GM18867 (cell line): ENCODE measurements at regions not wholly inside any gene's neighbourhood (a gene's known extent, or its start where the extent isn't known, plus 50 kb on each side); places are given as distances from the start of the nearest gene placed in this dataset.
A peak's percentile ranks its signal among the peaks of the same experiment; 100 is the strongest.
"Not testable (repeated sequence)": the region's sequence is repeated elsewhere in the genome, so short reads cannot be mapped to it uniquely, and the experiment has no call there.

Source experiments
- ATAC-seq: cut with Tn5 transposase; IDR thresholded peaks from one replicate; pipeline ENCODE4 v1.9.1; 2021; ENCODE audit warnings: mild to moderate bottlenecking, moderate library complexity; ENCODE audit not compliant: unreplicated experiment

DNA sequence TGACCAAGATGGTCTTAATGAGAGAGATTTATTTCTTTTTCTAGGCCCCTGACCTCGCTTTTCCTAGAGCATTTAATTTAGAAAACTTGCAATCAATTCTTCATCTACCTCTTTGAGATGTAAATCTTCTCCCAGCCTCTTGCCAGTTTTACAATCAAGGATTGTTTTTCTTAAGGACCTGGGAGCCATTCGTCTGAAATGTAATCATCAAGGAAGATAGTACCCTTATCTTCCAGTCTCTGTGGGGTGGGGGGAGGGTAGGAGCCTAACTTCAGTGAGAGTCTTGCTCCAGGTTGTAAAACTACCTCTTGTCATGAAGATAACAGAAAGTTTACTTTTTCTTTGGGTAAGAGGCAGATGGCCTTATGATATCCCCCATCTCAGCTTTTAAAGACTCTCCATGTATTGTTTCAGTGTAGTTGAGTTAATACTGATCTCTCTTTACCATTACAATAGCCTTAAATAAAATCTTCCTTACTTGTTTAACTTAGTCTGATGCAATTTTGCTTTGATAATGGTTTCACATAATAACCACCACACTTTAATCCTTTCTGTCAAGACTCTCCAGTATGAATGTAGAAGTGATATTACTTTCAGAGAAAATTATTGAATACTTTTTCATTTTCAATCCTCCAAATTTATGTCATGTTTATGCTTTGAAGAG, 110.2 kb upstream of the CPHXL start:
- ATAC-seq = no peak

DNA sequence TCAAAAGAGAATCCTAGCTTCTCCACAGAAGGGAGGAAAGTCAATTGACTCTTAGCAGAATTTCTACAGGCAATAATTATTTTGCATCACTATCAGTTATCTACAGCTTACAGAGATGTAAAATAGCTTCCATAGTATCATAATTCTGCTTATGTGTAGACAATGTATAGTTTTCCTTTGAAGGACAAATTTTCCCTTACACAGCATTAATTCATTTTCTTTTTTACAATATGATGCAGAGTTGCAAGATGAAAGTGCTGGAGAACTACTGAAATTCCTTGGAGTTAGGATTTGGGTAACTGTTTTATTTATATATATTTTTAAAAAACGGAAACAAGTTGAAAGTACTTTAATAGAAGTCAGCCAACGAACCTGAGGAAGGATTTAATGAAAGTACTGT, 111.0 kb upstream of the CPHXL start:
- ATAC-seq = no peak

DNA sequence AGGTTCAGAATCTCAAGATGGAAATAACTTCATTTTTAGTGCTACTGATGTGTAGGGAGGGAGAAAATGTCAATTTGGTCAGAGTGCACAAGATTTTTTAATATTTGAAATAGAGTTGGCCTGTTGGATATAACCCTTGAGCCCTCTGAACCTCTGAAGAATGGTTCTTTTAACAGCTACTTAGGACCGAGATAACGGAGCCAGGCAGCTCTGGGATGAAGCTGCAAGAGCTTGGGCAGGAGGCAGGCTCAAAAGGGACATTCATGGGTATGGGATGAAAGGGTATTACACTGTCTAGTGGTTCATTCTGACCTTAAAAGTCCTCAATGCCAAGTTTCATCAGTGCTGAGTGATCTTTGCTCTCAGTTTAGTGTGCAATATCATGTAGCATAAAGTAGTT, 111.4 kb upstream of the CPHXL start:
- no peak for ATAC-seq

DNA sequence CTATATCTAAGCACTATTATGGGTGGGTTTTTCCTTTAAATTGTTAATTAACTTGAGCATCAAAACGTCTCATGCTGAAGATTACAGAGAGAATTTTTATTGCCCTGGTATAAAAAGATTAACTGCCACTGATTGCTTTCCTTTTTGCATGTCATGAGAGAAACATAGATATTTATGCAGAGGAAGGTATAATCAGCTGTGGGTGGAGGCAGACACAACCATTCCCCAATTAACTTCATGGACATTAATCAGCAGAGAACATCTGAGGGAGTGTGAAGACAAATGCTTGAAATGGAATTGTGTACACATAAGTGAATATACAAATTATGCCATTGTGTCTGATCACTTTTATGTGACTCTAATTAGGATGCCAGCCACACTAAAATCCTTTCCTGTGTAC, 115.2 kb upstream of the CPHXL start:
- no peak for ATAC-seq

DNA sequence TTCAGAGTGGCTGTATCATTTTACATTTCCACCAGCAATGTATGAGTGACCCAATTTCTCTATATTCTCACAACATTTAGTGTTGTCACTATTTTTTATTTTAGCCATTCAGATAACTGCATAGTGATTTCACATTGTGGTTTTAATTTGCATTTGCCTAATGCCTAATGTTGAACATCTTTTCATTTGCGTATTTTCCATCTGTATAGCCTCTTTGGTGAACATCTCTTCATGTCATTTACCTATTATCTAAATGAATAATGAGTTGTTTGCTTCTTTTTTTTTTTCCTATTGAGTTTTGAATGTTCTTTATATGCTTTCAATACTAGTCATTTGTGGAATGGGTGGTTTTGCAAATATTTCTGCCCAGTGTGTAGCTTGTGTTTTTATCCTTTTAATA, 120.9 kb upstream of the CPHXL start:
- ATAC-seq = no peak

DNA sequence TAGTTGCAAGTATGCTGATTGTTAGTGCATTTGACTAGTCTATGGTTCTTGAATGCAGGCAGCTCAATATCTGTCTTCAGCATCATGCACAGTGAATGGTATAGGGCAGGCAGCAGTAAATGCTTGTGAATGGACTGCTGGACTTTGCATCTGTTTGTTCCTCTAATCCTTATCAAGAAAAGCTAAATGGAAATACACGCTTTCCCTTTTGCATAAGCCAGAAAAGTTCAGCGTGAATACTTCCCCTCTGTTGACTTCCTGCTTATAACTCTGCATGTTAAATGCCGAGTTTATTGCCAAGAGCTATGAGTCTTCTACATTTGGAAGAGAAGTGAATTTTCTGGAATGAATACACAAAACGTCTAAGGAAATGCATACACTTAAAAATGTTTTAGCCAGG, 127.9 kb upstream of the CPHXL start:
- ATAC-seq = no peak

DNA sequence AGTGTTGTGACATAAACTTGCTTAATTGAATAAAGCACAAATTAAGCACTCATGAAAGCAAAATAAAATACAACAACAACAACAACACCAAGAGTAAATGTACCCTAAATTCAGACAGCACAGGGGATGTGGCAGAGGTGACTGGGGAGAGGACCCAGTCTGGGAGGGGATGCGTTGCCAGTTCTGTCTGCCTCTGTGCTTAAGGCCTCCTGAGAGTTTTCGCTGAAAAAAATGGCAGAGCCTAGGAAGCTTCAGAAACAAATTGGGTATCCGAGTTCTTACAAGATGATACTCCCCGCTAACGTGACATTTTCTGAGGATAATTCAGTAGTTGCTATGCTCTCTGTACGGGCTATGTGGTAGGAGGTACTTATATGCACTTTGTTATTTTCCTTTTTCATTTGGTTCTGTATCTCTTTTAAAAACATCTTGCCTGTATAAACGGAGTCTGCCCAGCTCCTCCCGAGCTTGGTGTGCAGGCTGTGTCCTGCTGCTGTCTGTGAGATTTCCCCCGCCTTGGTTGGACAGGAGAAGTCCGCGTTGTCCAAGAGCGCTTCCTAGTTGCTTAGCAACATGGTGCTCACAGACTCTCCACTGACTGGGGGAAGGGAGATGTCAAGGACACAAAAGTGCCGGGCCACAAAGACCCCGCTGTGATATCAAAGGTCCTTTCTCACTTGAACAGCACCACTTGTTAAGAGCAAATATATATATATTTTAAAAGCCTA, 134.2 kb upstream of the CPHXL start:
- no peak for ATAC-seq

DNA sequence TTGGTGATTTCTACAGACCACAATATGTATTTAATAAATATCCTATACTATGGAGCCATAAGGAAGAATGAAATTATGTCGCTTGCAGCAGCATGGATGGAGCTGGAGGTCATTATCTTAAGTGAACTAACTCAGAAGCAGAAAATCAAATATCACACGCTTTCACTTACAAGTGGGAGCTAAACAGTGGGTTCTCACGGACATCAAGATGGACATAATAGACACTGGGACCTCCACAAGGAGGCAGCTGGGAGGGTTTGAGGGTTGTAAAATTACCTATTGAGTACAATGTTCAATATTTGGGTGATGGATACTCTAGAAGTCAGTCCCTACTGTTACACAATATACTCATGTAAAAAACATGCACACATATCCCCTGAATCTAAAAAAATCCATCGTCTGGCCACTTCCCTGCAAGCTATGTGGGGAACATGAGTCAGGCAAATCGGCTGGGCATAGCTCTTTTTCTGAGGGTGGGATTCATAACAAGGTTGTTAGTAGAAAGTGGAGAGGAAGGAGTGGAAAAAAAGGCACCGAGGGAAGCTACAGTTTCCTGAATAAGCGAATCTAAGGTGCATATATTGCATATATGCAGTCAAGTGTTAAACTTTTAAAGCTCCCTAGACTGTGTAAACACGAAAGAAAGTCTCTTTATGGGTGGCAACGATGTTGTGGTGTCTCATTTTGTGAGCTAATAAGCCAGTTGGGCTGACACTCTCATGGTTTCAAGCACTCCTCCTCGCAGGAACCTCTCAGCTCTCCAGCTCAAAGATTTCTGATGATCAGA, 135.2 kb upstream of the CPHXL start:
- no peak for ATAC-seq

DNA sequence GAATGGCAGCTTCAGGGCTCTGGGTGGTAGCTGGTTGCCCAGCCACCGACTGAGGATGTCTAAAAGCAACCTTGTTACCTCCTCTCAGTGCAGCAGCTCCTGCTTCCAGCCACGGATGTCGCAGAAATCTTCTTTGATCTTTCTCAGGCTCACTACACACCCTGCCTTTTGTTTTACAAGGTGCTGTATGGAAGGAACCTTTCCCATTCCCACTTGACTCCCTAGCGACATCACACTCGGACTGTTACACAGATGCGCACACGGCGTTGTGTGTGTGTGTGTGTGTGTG, 135.8 kb upstream of the CPHXL start:
- no peak for ATAC-seq

DNA sequence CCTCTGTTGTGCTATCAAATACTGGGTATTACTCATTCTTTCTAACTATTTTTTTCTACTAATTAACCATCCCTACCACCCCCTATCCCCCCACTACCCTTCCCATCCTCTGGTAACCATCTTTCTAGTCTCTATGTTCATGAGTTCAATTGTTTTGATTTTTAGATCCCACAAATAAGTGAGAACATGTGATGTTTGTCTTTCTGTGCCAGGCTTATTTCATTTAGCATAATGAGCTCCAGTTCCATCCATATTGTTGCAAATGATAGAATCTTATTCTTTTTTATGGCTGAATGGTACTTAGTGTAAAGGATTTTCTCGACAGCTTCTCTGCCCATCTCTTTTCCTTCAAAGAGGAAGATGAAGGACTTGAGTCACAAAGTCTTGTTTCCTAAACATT, 138.0 kb upstream of the CPHXL start:
- no peak for ATAC-seq

DNA sequence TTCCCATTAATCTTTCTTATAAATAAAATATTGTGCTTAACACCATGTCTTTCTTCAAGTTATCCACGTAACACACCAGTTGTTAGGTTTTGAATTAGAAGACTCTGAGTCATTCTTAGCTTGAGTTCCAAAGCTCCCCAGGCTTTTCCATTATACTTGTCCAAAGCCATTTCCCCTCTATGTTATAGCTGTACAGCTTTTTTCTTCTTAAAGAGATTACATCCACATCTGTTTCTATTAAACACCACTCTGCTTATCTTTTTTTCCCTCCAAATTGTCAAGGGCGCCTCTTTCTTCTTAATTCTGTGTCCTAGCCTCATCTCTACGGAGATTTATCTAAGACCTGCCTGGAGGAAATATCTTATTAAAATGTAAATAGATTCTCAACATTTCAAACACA, 139.4 kb upstream of the CPHXL start:
- ATAC-seq = no peak

DNA sequence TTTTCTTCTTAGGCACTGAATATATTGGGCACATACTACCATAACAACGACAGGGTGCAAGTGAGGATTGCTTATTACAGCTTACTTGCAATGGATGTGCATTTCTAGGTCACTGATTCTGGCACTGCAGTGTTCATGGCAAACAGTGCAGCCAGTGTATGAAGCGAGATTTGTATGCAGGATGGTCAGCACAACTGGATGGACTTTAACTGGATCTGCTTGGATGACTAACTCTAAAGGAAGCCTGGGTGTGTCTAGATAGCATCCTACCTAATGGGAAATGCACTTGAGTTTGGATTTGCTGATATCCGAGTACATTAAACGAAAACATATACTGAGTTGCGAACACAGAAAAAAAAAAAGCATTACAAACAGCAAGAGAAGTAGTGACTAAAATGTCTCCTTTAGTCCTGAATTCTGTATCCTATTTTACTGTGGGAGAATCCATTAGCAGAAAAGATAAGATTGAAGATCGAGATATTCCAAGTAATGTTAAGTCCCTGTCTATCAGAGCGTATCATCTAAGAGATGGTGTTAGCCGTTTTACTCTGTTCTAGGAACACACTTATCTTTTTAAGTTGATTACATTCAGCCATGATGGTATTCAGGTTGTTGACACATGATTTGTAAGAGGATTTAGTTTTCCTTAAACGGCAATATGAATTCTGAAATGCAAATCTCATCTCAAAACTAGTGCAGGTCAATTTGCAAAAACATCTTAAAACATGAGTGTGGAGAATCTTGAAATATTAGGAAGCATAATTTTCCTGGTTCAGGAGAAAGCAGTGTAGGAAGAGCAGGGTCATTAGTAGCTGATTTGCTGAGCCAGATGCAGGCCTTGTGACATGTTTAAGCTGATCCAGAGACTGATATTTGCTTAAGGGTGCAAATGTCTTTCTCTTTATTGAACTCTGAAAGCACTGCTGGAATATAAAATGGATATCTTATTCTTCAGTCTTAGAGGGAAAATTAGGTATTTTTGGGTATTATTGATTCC, 142.6 kb upstream of the CPHXL start:
- ATAC-seq = no peak

DNA sequence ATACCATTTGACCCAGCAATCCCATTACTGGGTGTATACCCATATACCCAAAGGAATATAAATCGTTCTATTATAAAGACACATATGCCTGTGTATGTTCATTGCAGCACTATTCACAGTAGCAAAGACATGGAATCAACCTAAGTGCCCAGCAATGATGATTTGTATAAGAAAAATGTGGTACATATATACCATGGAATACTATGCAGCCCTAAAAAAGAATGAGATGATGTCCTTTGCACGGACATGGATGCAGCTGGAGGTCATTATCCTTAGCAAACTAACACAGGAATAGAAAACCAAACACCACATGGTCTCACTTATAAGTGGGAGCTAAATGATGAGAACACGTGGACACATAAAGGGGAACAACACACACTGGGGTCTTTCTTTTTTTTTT, 155.0 kb upstream of the CPHXL start:
- not testable (repeated sequence) for ATAC-seq

DNA sequence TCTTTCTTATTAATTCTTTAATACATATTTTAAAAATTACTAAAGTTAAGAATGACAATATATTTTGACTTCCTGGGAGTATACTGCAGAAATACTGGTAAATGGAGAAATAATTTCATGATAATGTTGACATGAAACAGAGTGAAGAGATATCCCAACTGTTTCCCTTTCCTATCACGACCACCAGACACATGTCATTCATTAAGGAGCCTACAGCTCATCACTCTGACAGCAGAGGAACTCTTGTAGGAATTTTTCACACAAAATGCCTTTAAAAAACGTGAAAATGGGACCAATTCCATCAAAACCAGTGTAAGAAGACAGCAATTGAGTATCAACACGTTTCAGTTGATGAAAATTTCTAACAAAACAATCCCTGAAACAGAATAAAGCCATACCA, 172.9 kb upstream of the CPHXL start:
- ATAC-seq = no peak

DNA sequence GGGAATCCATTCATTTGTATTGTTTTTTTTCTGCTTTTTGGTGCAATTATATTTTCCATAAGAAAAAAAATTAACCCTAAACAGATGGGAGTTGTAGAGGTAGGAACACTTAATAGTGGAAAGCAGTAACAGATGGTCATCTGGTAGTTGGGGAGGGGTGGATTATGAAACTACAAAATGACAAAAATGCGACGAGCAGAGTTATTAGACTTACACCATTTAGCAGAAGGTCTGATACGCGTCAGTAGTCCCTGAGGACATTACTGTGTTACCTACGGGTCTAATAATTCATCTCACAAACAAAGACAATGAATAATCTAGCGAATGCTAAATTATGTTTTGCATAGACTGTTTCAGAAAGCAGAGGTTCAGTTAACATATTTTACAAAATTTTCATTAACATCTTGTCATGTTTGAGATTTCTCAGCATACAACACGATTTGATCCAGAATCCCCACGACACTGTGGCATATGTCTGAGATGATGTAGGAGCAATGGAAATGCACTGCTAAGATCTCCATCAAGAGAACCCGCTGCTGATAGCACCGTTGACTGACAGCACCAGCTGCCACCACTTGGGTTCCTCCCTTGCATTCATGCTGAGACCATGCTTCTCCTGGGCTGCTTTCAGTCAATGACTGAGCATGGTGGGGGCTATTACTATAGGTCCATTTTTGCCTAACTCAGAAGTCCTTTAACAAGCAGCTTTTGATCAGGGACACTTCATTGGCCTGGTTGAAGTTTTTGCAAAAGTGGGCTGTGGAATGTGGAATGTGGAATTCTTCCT, 182.2 kb upstream of the CPHXL start:
- peak; percentile 60 for ATAC-seq

DNA sequence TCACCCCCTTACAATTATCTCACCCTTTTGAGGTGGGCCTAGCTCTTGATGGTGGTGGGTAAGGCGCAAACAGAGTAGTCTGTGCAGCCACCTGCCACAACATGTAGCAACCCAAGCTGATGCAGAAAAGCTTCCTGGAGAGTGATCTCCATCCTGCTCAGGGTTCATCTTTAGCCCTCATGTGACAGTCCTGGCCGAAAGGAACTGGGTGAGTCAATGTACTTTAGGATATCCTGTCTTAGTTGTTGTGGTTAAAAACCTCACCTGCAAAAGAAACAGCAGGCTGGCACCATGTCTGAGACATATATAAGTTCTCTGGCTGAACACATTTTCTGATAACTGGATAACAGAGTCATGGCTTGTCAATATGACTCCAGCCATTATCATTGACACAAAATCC, 183.5 kb upstream of the CPHXL start:
- peak; percentile 47 for ATAC-seq

DNA sequence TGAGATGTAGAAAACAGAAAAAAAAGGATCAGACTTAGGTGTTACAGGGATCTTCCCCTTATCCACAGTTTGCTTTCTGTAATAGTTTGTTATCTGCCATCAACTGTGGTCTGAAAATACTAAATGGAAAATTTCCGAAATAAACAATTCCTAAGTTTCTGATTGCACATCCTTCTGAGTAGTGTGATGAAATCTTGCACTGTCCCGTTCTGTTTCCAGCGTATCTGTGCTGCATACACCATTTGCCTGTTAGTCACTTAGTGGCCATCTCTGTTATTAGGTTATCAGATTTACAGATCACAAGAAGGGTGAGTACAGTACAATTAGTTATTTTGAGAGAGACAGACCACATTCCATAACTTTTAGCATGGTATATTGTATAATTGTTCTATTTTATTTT, 185.6 kb upstream of the CPHXL start:
- no peak for ATAC-seq

DNA sequence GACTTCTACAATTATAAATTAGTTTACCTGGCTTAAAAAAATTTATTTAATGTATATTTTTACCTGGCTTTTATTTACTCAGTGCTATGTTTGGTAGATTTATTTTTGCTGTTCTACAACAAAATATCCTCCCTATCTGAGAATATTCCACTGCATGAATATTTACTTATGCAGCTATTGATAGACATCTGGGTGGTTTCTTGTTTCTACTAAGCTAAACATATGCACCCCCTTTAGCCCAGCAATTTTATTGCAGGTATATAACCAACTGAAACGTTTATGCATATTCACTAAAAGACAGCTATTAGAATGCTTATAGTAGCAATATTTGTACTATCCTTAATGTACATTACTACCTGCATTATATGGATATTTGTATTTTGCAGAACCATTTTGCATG, 187.7 kb upstream of the CPHXL start:
- ATAC-seq = no peak

DNA sequence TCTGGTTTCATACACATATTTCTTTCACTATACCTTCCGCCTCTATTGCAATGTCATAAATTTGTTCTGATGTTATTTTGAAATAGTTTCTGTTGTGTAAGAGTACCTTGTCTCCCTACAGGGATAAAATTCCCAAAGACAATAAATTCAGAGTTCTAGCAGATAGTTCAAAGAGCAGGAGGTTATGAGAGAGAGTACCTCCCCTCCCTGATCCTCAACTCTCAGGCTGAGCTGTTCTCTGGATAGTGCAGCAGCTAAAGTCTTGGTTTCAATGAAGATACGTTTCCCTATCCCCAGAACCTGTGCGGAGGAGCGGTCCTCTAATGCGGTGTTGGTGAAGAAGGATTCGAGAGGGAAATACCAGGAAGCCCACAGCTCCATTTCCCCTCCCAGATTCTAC, 190.2 kb upstream of the CPHXL start:
- no peak for ATAC-seq

DNA sequence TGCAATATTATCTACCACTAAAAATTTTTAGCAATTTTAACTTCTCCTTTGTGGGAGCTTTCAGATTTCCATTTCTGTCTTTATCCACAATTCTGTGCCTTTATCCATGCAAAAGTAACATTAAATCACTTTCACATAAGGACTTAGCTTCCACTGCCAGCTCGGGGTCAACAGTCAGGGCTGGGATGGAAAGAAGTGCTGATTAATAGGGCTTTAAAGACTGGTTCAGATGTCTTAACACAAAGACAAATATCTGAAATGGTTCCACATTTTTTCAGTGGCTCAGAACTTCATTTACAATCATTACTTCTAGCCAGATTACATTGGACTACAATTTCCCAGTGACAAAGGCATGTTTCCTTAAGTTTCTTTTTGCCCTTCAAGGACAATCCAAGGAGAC, 191.8 kb upstream of the CPHXL start:
- ATAC-seq = no peak
